H1 (cell line): ENCODE measurements at regions not wholly inside any gene's neighbourhood (a gene's known extent, or its start where the extent isn't known, plus 50 kb on each side); places are given as distances from the start of the nearest gene placed in this dataset.

ENCODE experiments used
- CTCF ChIA-PET: fragments of 300-600 bp; sonication (Branson Sonifier 250); formaldehyde crosslinking; loops from one replicate; lab custom pipeline; 2021; ENCODE audit not compliant: partially characterized antibody; lab: Charles Lee
- POLR2A ChIA-PET: fragments of 300-600 bp; sonication (Branson Sonifier 250); formaldehyde crosslinking; loops from one replicate; lab custom pipeline; 2021; ENCODE audit warnings: inconsistent platforms; ENCODE audit not compliant: partially characterized antibody; lab: Charles Lee
- DNase-seq, 2 experiments: peaks; one replicate each; pipeline versions ENCODE4 v3.0.0 to v3.0.0-alpha.2; 2010 to 2022; ENCODE audit warnings: low spot score in 2 of 2, low read depth in 1 of 2, mixed read lengths in 1 of 2
- FAIRE-seq: peaks from 2 replicates; lab custom pipeline; 2011; peaks lifted over from hg19 to GRCh38; lab: Jason Lieb, UNC
- H2AFZ ChIP-seq: 2 replicates; pipeline ENCODE4 v1.8.1; 2012; ENCODE audit warnings: low read length, inconsistent platforms
- H2AK5ac ChIP-seq: 2 replicates; pipeline ENCODE4 v1.6.1; 2013; ENCODE audit warnings: low read depth, low read length
- H2BK120ac ChIP-seq: replicated peaks from 2 replicates; pipeline ENCODE3; 2013; ENCODE audit warnings: low read depth, low read length, inconsistent platforms
- H2BK12ac ChIP-seq: 2 replicates; pipeline ENCODE4 v1.6.1; 2013; ENCODE audit warnings: low read depth, low read length
- H2BK15ac ChIP-seq: 2 replicates; pipeline ENCODE4 v1.6.1; 2013; ENCODE audit warnings: low read length
- H2BK20ac ChIP-seq: 2 replicates; pipeline ENCODE4 v1.6.1; 2013; ENCODE audit warnings: low read length
- H2BK5ac ChIP-seq: 2 replicates; pipeline ENCODE4 v1.6.1; 2013; ENCODE audit warnings: low read depth, low read length
- H3K14ac ChIP-seq: 2 replicates; pipeline ENCODE4 v1.6.1; 2013; ENCODE audit warnings: inconsistent platforms; ENCODE audit not compliant: insufficient read length
- H3K18ac ChIP-seq: 2 replicates; pipeline ENCODE4 v1.6.1; 2013; ENCODE audit warnings: low read length; ENCODE audit errors: extremely low read depth
- H3K23ac ChIP-seq: 2 replicates; pipeline ENCODE4 v1.6.1; 2013; ENCODE audit warnings: inconsistent platforms; ENCODE audit not compliant: insufficient read length
- H3K23me2 ChIP-seq: 2 replicates; pipeline ENCODE4 v1.6.1; 2013; ENCODE audit warnings: low read depth, low read length
- H3K27ac ChIP-seq: 2 replicates; pipeline ENCODE4 v1.6.1; 2011; ENCODE audit warnings: low read depth, low read length, inconsistent platforms
- H3K27me3 ChIP-seq, 4 experiments: replicated peaks in 1 of 4; 1 replicate in 1 of 4; 2 replicates in 3 of 4; pipeline versions ENCODE4 v1.6.1 to v1.8.1; 2011 to 2013; ENCODE audit warnings: low read length in 3 of 4, mild to moderate bottlenecking in 3 of 4, inconsistent platforms in 2 of 4, mixed read lengths in 2 of 4, moderate library complexity in 1 of 4; ENCODE audit not compliant: control insufficient read depth in 3 of 4, insufficient read depth in 3 of 4; ENCODE audit errors: extremely low read depth in 1 of 4
- H3K36me3 ChIP-seq, 4 experiments: 2 replicates each; pipeline versions ENCODE4 v1.6.1 to v1.8.1; 2011 to 2013; ENCODE audit warnings: mild to moderate bottlenecking in 4 of 4, low read length in 3 of 4, moderate library complexity in 2 of 4, control low read depth in 1 of 4, inconsistent platforms in 1 of 4; ENCODE audit not compliant: insufficient read depth in 4 of 4, control insufficient read depth in 2 of 4
- H3K4ac ChIP-seq: replicated peaks from 2 replicates; pipeline ENCODE3; 2013; ENCODE audit warnings: low read length, low read depth, mixed read lengths, inconsistent platforms; ENCODE audit not compliant: insufficient read length
- H3K4me1 ChIP-seq, 4 experiments: replicated peaks in 1 of 4; 1 replicate in 1 of 4; 2 replicates in 3 of 4; pipeline versions ENCODE4 v1.6.1 to v1.8.1; 2011 to 2013; ENCODE audit warnings: low read length in 3 of 4, inconsistent platforms in 2 of 4, mixed read lengths in 1 of 4; ENCODE audit not compliant: insufficient read depth in 4 of 4, control insufficient read depth in 3 of 4
- H3K4me2 ChIP-seq, 2 experiments: 2 replicates each; pipeline versions ENCODE4 v1.6.1 to v1.8.1; 2011 to 2013; ENCODE audit warnings: low read depth in 2 of 2, low read length in 2 of 2, control low read depth in 1 of 2, inconsistent platforms in 1 of 2, mild to moderate bottlenecking in 1 of 2; ENCODE audit not compliant: insufficient read depth in 1 of 2
- H3K4me3 ChIP-seq, 4 experiments: fragments of 200-600, 300-600 bp in 1 of 4; sonication (generic), shearing (Covaris generic), sonication (Bioruptor Twin) in 1 of 4; 2 replicates each; pipeline versions ENCODE4 v1.5.1 to v1.8.1; 2011 to 2016; ENCODE audit warnings: low read length in 4 of 4, low read depth in 3 of 4, control low read depth in 2 of 4, inconsistent platforms in 2 of 4, mild to moderate bottlenecking in 2 of 4, mixed read lengths in 1 of 4, moderate library complexity in 1 of 4; ENCODE audit not compliant: insufficient read depth in 2 of 4; ENCODE audit errors: extremely low read depth in 1 of 4
- H3K56ac ChIP-seq: replicated peaks from 2 replicates; pipeline ENCODE3; 2013; ENCODE audit warnings: low read depth, mild to moderate bottlenecking, mixed read lengths, low read length, inconsistent platforms; ENCODE audit not compliant: insufficient read length
- H3K79me1 ChIP-seq: 2 replicates; pipeline ENCODE4 v1.6.1; 2013; ENCODE audit warnings: low read depth, low read length, control low read depth
- H3K79me2 ChIP-seq, 2 experiments: 2 replicates each; pipeline versions ENCODE4 v1.6.1 to v1.8.1; 2012 to 2013; ENCODE audit warnings: low read length in 2 of 2, mild to moderate bottlenecking in 2 of 2, inconsistent platforms in 1 of 2; ENCODE audit not compliant: insufficient read depth in 2 of 2, control insufficient read depth in 1 of 2
- H3K9ac ChIP-seq, 4 experiments: replicated peaks in 1 of 4; 1 replicate in 1 of 4; 2 replicates in 3 of 4; pipeline versions ENCODE4 v1.6.1 to v1.8.1; 2011 to 2013; ENCODE audit warnings: low read depth in 3 of 4, low read length in 3 of 4, control low read depth in 2 of 4, mild to moderate bottlenecking in 2 of 4, moderate library complexity in 2 of 4, inconsistent platforms in 1 of 4; ENCODE audit errors: extremely low read depth in 1 of 4
- H3K9me3 ChIP-seq, 2 experiments: 2 replicates each; pipeline versions ENCODE4 v1.6.1 to v1.8.1; 2012 to 2013; ENCODE audit warnings: mild to moderate bottlenecking in 2 of 2, moderate library complexity in 2 of 2, control low read depth in 1 of 2, inconsistent platforms in 1 of 2, low read depth in 1 of 2, low read length in 1 of 2, mixed read lengths in 1 of 2; ENCODE audit not compliant: insufficient read depth in 2 of 2
- H4K20me1 ChIP-seq, 2 experiments: replicated peaks in 1 of 2; 2 replicates each; pipeline versions ENCODE3 to v1.8.1; 2011 to 2013; ENCODE audit warnings: inconsistent platforms in 2 of 2, low read length in 2 of 2, mild to moderate bottlenecking in 1 of 2; ENCODE audit not compliant: insufficient read depth in 2 of 2, control insufficient read depth in 1 of 2
- H4K5ac ChIP-seq: 2 replicates; pipeline ENCODE4 v1.6.1; 2013; ENCODE audit warnings: low read length, low read depth, mixed read lengths, inconsistent platforms; ENCODE audit not compliant: insufficient read length
- H4K8ac ChIP-seq: 2 replicates; pipeline ENCODE4 v1.8.0; 2013; ENCODE audit warnings: mild to moderate bottlenecking, moderate library complexity, low read length, inconsistent platforms; ENCODE audit not compliant: insufficient read depth; ENCODE audit errors: extremely low read depth
- H4K91ac ChIP-seq: replicated peaks from 2 replicates; pipeline ENCODE3; 2013; ENCODE audit warnings: low read length, mixed read lengths, inconsistent platforms; ENCODE audit not compliant: insufficient read length
- BRCA1 ChIP-seq: IDR thresholded peaks from 2 replicates; pipeline ENCODE4 v1.6.1; 2012; ENCODE audit warnings: low read depth, low read length, improper control_type of control experiment
- MAFK ChIP-seq: IDR thresholded peaks from 2 replicates; pipeline ENCODE4 v1.6.1; 2012; ENCODE audit warnings: low read depth, mild to moderate bottlenecking, improper control_type of control experiment, low read length
- NANOG ChIP-seq: IDR thresholded peaks from 2 replicates; pipeline ENCODE4 v1.6.1; 2011; ENCODE audit warnings: low read length, low read depth, mild to moderate bottlenecking, inconsistent platforms; ENCODE audit not compliant: insufficient read depth, poor library complexity, severe bottlenecking
- POU5F1 ChIP-seq: IDR thresholded peaks from 2 replicates; pipeline ENCODE4 v1.6.1; 2011; ENCODE audit warnings: low read depth, mild to moderate bottlenecking, low read length, moderate library complexity
- SIX5 ChIP-seq: IDR thresholded peaks from 2 replicates; pipeline ENCODE4 v1.6.1; 2011; ENCODE audit warnings: mild to moderate bottlenecking, low read depth, low read length
- TBP ChIP-seq: IDR thresholded peaks from 2 replicates; pipeline ENCODE4 v1.6.1; 2011; ENCODE audit warnings: low read depth, low read length, improper control_type of control experiment
- WGBS, 2 experiments: shearing (Covaris generic) in 1 of 2; methylation state at CpG; one replicate each; pipeline versions ENCODE4 v1.1.6 to v1.1.7; 2013 to 2015; ENCODE audit warnings: low lambda C conversion rate in 2 of 2, mixed read lengths in 2 of 2, inconsistent platforms in 1 of 2, low coverage in 1 of 2, missing lambda C conversion rate in 1 of 2; ENCODE audit not compliant: insufficient replicate concordance in 2 of 2, insufficient coverage in 1 of 2, insufficient read length in 1 of 2; ENCODE audit errors: extremely low coverage in 1 of 2, missing lambda C conversion rate in 1 of 2; 5-methylcytosine and 5-hydroxymethylcytosine counted together

- Histone ChIP-seq H3K36me3 (no peaks in the 10 kb centered on the region), H3K79me1 (no peaks in the 10 kb centered on the region), H3K27ac (no peak overlapping the region), H3K79me2 (no peaks in the 10 kb centered on the region), H2BK5ac (no peak overlapping the region), H2AK5ac (no peak overlapping the region), H3K27me3 (no peaks in the 10 kb centered on the region; a peak in 2 of 7 replicates), H2BK15ac (no peak overlapping the region), H3K23ac (no peak overlapping the region), H3K14ac (no peak overlapping the region), H4K5ac (no peak overlapping the region), H3K23me2 (peaks cover 7% of the 10 kb centered on the region; the same call in 1 of the 2 replicates), H3K18ac (no peak overlapping the region)
- ChIA-PET CTCF (interaction anchor here (2.0 kb wide), 1 partner anchor 8 kb away, joined by 6 read pairs; no protein-coding TSS in a partner anchor), POLR2A (no interaction called here)
- 97% methylated on average over 8 of the region's 8 CpGs; no CpG with 5 or more reads in 1 of the 2 experiments for WGBS, 2 experiments
- FAIRE-seq: no peak
- TF ChIP-seq TBP: no peak
- no peak for TF ChIP-seq NANOG
- TF ChIP-seq SIX5: no peak
- no peak for TF ChIP-seq POU5F1
- no peak for TF ChIP-seq BRCA1
- no peak for TF ChIP-seq MAFK
- TF ChIP-seq, all 59 proteins: peak for 0
- H2BK12ac ChIP-seq: no peak overlapping the region
- H4K91ac ChIP-seq: no peak overlapping the region
- H3K9me3 ChIP-seq: peaks cover 4 to 17% of the 10 kb centered on the region in 2 experiments
- H3K56ac ChIP-seq: no peak overlapping the region
- no peak overlapping the region for H2BK20ac ChIP-seq
- no peak overlapping the region for H3K4me2 ChIP-seq
- no peak for DNase-seq
- H3K4ac ChIP-seq: no peak overlapping the region
- no peak overlapping the region for H3K4me3 ChIP-seq
- no peak overlapping the region for H4K8ac ChIP-seq
- H3K9ac ChIP-seq: no peak overlapping the region
- no peaks in the 10 kb centered on the region for H3K4me1 ChIP-seq
- no peak overlapping the region for H2BK120ac ChIP-seq
- H4K20me1 ChIP-seq: peaks cover 0 to 5% of the 10 kb centered on the region in 2 experiments
- no peak overlapping the region for H2AFZ ChIP-seq
Observed at GRCh38 chr7:156056534-156056933, 244.3 kb upstream of the SHH start.
